K562 (cell line): ENCODE measurements at regions not wholly inside any gene's neighbourhood (a gene's known extent, or its start where the extent isn't known, plus 50 kb on each side); places are given as distances from the start of the nearest gene placed in this dataset.
A peak's percentile ranks its signal among the peaks of the same experiment; 100 is the strongest.

Source experiments
- BRD4 ChIP-seq: fragments of 200-600 bp; sonication (generic); IDR thresholded peaks from 2 replicates; pipeline ENCODE4 v1.6.1; 2017; ENCODE audit warnings: inconsistent platforms
- GATA2 ChIP-seq: sonication (generic); formaldehyde crosslinking; IDR thresholded peaks from 2 replicates; pipeline ENCODE4 v1.4.0; 2020; ENCODE audit warnings: mild to moderate bottlenecking, missing genetic modification reagents
- HOXB6 ChIP-seq: fragments of 250-450 bp; sonication (Bioruptor Pico); IDR thresholded peaks from 2 replicates; pipeline ENCODE4 v1.5.1; 2022; ENCODE audit warnings: mild to moderate bottlenecking, borderline replicate concordance
- MTA1 ChIP-seq: fragments of 450-650 bp; IDR thresholded peaks from 2 replicates; pipeline ENCODE4 v1.6.1; 2017; ENCODE audit warnings: borderline replicate concordance
- MYC ChIP-seq, 2 experiments: fragments of 250-450 bp in 1 of 2; sonication (Bioruptor Pico) in 1 of 2; IDR thresholded peaks; 2 replicates each; pipeline versions ENCODE4 v1.5.1 to v1.6.1; 2012 to 2021; ENCODE audit warnings: low read depth in 2 of 2, borderline replicate concordance in 1 of 2, improper control_type of control experiment in 1 of 2, low read length in 1 of 2, mild to moderate bottlenecking in 1 of 2, moderate library complexity in 1 of 2
- NR4A1 ChIP-seq, 2 experiments: fragments of 250-450 bp in 1 of 2; fragments of 450-650 bp in 1 of 2; sonication (Bioruptor Pico) in 1 of 2; IDR thresholded peaks; 2 replicates each; pipeline versions ENCODE4 v1.4.0 to v1.6.1; 2016 to 2020; ENCODE audit warnings: mild to moderate bottlenecking in 2 of 2, missing compliant biosample characterization in 1 of 2, missing genetic modification characterization in 1 of 2, moderate library complexity in 1 of 2
- POLR2AphosphoS5 ChIP-seq: IDR thresholded peaks from 2 replicates; pipeline ENCODE4 v1.6.1; 2011; ENCODE audit warnings: mild to moderate bottlenecking, low read depth, low read length, moderate library complexity; ENCODE audit not compliant: control insufficient read depth, insufficient read depth
- SMARCB1 ChIP-seq: IDR thresholded peaks from 2 replicates; pipeline ENCODE4 v1.6.1; 2011; ENCODE audit warnings: improper control_type of control experiment, low read depth; ENCODE audit not compliant: insufficient read length
- TCF3 ChIP-seq: sonication (generic); formaldehyde crosslinking; IDR thresholded peaks from 2 replicates; pipeline ENCODE4 v1.4.0; 2020; ENCODE audit warnings: mild to moderate bottlenecking, missing genetic modification reagents
- ZC3H11A ChIP-seq: IDR thresholded peaks from 2 replicates; pipeline ENCODE4 v1.6.1; 2012; ENCODE audit warnings: low read depth, low read length, improper control_type of control experiment
- ZNF717 ChIP-seq: fragments of 250-450 bp; sonication (Bioruptor Pico); IDR thresholded peaks from 2 replicates; pipeline ENCODE4 v1.5.0; 2021
- TF ChIP-seq, protein P1 (sequence below): sonication (generic); formaldehyde crosslinking; IDR thresholded peaks from 2 replicates; pipeline ENCODE4 v1.8.1; 2023; ENCODE audit warnings: mild to moderate bottlenecking, missing genetic modification reagents, moderate library complexity
- TF ChIP-seq, protein P2 (sequence below): fragments of 450-650 bp; IDR thresholded peaks from 2 replicates; pipeline ENCODE4 v1.6.1; 2016; ENCODE audit warnings: mild to moderate bottlenecking
- TF ChIP-seq, protein P3 (sequence below): IDR thresholded peaks from 2 replicates; pipeline ENCODE4 v1.6.1; 2014; ENCODE audit warnings: antibody characterized with exemption
- TF ChIP-seq, protein P4 (sequence below): sonication (generic); formaldehyde crosslinking; IDR thresholded peaks from 2 replicates; pipeline ENCODE4 v1.8.0; 2023; ENCODE audit warnings: mild to moderate bottlenecking, missing genetic modification reagents
- TF ChIP-seq, protein P5 (sequence below): fragments of 450-650 bp; formaldehyde crosslinking; conservative IDR thresholded peaks from 2 replicates; pipeline ENCODE4 v1.4.0; 2022; ENCODE audit warnings: mild to moderate bottlenecking, missing genetic modification characterization

DNA sequence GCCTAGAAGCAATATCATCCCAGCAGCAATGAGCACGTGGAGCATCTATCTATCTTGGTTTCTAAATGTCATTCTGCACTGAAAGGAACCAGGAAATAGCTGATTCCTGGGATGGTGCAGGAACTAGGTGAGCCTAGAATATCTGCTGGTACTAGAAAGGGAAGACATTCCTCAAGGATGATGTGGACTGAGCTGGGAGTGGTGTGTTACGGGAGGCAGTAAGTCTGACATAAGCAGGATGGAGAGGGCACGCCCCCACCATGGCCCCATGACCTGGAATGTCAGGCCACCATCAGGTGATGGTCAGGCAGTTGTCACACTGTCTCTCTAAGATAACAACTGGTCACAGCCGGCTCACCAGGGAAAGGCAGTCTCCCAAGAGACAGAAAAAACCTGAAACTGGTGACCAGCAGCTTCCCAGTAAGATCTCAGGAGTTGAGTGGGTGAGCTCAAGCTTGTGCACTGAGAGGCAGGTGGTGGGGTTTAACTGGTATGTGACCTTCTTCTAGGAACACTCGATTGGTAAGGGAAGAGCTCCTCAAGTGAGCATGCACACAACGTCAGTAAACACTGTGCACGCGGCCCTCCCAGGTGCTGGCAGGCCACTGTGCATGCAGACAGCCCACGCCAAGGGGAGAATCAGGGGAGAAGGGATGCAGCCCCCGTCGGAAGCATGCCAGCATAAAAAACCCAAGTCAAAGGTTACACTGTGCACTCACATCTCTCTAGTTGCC lies 148.7 kb downstream of the ADSS2 start (continued):
- TF ChIP-seq HOXB6 (no peak), NR4A1 (CRISPR knock-in tag; IDR thresholded peaks at IDR 0.05) (peak; percentile 92), NR4A1 (tag; IDR thresholded peaks at IDR 0.05) (peak; percentile 96), ZNF717 (CRISPR knock-in tag) (no peak), MYC (IDR thresholded peaks at IDR 0.05; ENCODE audit: low read depth, low read length) (peak; percentile 83), MYC (CRISPR knock-in tag; IDR thresholded peaks at IDR 0.05; ENCODE audit: borderline replicate concordance, low read depth) (0 out of 2 replicates have a peak, but pooled peaks have one; percentile 69), SMARCB1 (no peak), POLR2AphosphoS5 (peak; percentile 54; the same call in 1 of the 2 replicates), TCF3 (CRISPR knock-in tag) (peak; percentile 93), BRD4 (peak; percentile 75; the same call in 1 of the 2 replicates), MTA1 (peak; percentile 74; the same call in 1 of the 2 replicates), ZC3H11A (no peak), GATA2 (CRISPR knock-in tag) (peak; percentile 88)
- TF ChIP-seq, protein P1, sequence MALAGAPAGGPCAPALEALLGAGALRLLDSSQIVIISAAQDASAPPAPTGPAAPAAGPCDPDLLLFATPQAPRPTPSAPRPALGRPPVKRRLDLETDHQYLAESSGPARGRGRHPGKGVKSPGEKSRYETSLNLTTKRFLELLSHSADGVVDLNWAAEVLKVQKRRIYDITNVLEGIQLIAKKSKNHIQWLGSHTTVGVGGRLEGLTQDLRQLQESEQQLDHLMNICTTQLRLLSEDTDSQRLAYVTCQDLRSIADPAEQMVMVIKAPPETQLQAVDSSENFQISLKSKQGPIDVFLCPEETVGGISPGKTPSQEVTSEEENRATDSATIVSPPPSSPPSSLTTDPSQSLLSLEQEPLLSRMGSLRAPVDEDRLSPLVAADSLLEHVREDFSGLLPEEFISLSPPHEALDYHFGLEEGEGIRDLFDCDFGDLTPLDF (CRISPR knock-in tag), result peak; percentile 42; the same call in 1 of the 2 replicates
- TF ChIP-seq, protein P2, sequence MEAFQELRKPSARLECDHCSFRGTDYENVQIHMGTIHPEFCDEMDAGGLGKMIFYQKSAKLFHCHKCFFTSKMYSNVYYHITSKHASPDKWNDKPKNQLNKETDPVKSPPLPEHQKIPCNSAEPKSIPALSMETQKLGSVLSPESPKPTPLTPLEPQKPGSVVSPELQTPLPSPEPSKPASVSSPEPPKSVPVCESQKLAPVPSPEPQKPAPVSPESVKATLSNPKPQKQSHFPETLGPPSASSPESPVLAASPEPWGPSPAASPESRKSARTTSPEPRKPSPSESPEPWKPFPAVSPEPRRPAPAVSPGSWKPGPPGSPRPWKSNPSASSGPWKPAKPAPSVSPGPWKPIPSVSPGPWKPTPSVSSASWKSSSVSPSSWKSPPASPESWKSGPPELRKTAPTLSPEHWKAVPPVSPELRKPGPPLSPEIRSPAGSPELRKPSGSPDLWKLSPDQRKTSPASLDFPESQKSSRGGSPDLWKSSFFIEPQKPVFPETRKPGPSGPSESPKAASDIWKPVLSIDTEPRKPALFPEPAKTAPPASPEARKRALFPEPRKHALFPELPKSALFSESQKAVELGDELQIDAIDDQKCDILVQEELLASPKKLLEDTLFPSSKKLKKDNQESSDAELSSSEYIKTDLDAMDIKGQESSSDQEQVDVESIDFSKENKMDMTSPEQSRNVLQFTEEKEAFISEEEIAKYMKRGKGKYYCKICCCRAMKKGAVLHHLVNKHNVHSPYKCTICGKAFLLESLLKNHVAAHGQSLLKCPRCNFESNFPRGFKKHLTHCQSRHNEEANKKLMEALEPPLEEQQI, result peak; percentile 81; the same call in 1 of the 2 replicates
- TF ChIP-seq, protein P3, sequence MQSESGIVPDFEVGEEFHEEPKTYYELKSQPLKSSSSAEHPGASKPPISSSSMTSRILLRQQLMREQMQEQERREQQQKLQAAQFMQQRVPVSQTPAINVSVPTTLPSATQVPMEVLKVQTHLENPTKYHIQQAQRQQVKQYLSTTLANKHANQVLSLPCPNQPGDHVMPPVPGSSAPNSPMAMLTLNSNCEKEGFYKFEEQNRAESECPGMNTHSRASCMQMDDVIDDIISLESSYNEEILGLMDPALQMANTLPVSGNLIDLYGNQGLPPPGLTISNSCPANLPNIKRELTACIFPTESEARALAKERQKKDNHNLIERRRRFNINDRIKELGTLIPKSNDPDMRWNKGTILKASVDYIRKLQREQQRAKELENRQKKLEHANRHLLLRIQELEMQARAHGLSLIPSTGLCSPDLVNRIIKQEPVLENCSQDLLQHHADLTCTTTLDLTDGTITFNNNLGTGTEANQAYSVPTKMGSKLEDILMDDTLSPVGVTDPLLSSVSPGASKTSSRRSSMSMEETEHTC, result peak; percentile 100
- TF ChIP-seq, protein P4, sequence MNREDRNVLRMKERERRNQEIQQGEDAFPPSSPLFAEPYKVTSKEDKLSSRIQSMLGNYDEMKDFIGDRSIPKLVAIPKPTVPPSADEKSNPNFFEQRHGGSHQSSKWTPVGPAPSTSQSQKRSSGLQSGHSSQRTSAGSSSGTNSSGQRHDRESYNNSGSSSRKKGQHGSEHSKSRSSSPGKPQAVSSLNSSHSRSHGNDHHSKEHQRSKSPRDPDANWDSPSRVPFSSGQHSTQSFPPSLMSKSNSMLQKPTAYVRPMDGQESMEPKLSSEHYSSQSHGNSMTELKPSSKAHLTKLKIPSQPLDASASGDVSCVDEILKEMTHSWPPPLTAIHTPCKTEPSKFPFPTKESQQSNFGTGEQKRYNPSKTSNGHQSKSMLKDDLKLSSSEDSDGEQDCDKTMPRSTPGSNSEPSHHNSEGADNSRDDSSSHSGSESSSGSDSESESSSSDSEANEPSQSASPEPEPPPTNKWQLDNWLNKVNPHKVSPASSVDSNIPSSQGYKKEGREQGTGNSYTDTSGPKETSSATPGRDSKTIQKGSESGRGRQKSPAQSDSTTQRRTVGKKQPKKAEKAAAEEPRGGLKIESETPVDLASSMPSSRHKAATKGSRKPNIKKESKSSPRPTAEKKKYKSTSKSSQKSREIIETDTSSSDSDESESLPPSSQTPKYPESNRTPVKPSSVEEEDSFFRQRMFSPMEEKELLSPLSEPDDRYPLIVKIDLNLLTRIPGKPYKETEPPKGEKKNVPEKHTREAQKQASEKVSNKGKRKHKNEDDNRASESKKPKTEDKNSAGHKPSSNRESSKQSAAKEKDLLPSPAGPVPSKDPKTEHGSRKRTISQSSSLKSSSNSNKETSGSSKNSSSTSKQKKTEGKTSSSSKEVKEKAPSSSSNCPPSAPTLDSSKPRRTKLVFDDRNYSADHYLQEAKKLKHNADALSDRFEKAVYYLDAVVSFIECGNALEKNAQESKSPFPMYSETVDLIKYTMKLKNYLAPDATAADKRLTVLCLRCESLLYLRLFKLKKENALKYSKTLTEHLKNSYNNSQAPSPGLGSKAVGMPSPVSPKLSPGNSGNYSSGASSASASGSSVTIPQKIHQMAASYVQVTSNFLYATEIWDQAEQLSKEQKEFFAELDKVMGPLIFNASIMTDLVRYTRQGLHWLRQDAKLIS (CRISPR knock-in tag), result 0 out of 2 replicates have a peak, but pooled peaks have one; percentile 59
- TF ChIP-seq, protein P5, sequence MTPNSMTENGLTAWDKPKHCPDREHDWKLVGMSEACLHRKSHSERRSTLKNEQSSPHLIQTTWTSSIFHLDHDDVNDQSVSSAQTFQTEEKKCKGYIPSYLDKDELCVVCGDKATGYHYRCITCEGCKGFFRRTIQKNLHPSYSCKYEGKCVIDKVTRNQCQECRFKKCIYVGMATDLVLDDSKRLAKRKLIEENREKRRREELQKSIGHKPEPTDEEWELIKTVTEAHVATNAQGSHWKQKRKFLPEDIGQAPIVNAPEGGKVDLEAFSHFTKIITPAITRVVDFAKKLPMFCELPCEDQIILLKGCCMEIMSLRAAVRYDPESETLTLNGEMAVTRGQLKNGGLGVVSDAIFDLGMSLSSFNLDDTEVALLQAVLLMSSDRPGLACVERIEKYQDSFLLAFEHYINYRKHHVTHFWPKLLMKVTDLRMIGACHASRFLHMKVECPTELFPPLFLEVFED (CRISPR knock-in tag), result 0 out of 2 replicates have a peak, but pooled peaks have one; percentile 5
